DND-41 (cell line): ENCODE measurements at regions not wholly inside any gene's neighbourhood (a gene's known extent, or its start where the extent isn't known, plus 50 kb on each side); places are given as distances from the start of the nearest gene placed in this dataset.

Experiments
- ATAC-seq: fragments of 200-7000 bp; cut with Tn5 transposase; 3 replicates; pipeline ENCODE4 v1.9.1; 2021; ENCODE audit warnings: low read depth; ENCODE audit not compliant: insufficient read depth
- DNase-seq: peaks from one replicate; pipeline ENCODE4 v3.0.0-alpha.2; 2020
- H2AFZ ChIP-seq: 2 replicates; pipeline ENCODE4 v1.6.0; 2012; ENCODE audit warnings: low read depth, low read length
- H3K27ac ChIP-seq: 2 replicates; pipeline ENCODE4 v1.5.1; 2012; ENCODE audit warnings: low read length, inconsistent platforms
- H3K27me3 ChIP-seq: fragments of 200-600 bp; sonication (generic); 2 replicates; pipeline ENCODE4 v1.6.0; 2012; ENCODE audit warnings: low read length, mild to moderate bottlenecking, inconsistent platforms; ENCODE audit not compliant: insufficient read depth, poor library complexity
- H3K36me3 ChIP-seq: 2 replicates; pipeline ENCODE4 v1.5.1; 2012; ENCODE audit warnings: low read length, inconsistent platforms; ENCODE audit not compliant: insufficient read depth
- H3K4me1 ChIP-seq: 2 replicates; pipeline ENCODE4 v1.5.1; 2012; ENCODE audit warnings: mild to moderate bottlenecking, low read length; ENCODE audit not compliant: insufficient read depth
- H3K4me2 ChIP-seq: 2 replicates; pipeline ENCODE4 v1.6.0; 2012; ENCODE audit warnings: mild to moderate bottlenecking, moderate library complexity, low read length, inconsistent platforms; ENCODE audit not compliant: insufficient read depth
- H3K4me3 ChIP-seq, 2 experiments: fragments of 200-600 bp in 1 of 2; shearing (Covaris generic) in 1 of 2; 2 replicates each; pipeline ENCODE4 v1.5.1; 2012 to 2016; ENCODE audit warnings: inconsistent platforms in 2 of 2, low read length in 2 of 2, mild to moderate bottlenecking in 2 of 2, low read depth in 1 of 2, moderate library complexity in 1 of 2
- H3K79me2 ChIP-seq: 2 replicates; pipeline ENCODE4 v1.6.0; 2012; ENCODE audit warnings: low read length, inconsistent platforms; ENCODE audit not compliant: insufficient read depth
- H3K9ac ChIP-seq: 2 replicates; pipeline ENCODE4 v1.6.0; 2012; ENCODE audit warnings: low read depth, mild to moderate bottlenecking, inconsistent platforms, low read length, moderate library complexity
- H3K9me3 ChIP-seq: 2 replicates; pipeline ENCODE4 v1.5.1; 2012; ENCODE audit warnings: low read length, moderate library complexity, mild to moderate bottlenecking, inconsistent platforms; ENCODE audit not compliant: insufficient read depth, severe bottlenecking
- H4K20me1 ChIP-seq: 2 replicates; pipeline ENCODE4 v1.6.0; 2012; ENCODE audit warnings: low read length; ENCODE audit not compliant: insufficient read depth
- EZH2 ChIP-seq: IDR thresholded peaks from 3 replicates; pipeline ENCODE4 v1.6.1; 2012; ENCODE audit warnings: borderline replicate concordance, low read depth, mild to moderate bottlenecking, moderate library complexity, low read length, inconsistent platforms; ENCODE audit not compliant: severe bottlenecking
- TF ChIP-seq, protein P1 (sequence below): IDR thresholded peaks from 2 replicates; pipeline ENCODE4 v1.5.1; 2012; ENCODE audit warnings: borderline replicate concordance, low read length, moderate library complexity, mild to moderate bottlenecking; ENCODE audit not compliant: poor library complexity, severe bottlenecking; ENCODE audit errors: extremely low read depth

DNA sequence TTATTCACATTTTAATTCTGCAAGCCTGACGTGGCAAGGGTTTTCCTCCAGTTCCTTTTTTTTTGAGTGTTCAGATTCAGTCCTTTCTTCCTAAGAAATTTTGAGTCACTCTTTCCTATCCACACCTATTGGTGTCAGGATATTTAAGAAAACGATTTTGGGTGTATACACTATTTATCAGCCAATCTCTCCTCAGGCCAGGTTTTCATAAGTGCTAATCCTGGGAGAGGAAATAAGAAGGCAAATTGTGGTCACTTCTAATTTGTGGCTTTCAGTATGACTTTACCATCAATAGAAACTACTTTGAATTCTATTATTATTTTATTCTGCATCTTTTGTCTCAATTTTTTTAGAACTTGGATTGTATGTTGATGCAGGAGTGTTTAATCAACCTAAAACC lies 174.4 kb downstream of the DSEL start:
- TF ChIP-seq, protein P1, sequence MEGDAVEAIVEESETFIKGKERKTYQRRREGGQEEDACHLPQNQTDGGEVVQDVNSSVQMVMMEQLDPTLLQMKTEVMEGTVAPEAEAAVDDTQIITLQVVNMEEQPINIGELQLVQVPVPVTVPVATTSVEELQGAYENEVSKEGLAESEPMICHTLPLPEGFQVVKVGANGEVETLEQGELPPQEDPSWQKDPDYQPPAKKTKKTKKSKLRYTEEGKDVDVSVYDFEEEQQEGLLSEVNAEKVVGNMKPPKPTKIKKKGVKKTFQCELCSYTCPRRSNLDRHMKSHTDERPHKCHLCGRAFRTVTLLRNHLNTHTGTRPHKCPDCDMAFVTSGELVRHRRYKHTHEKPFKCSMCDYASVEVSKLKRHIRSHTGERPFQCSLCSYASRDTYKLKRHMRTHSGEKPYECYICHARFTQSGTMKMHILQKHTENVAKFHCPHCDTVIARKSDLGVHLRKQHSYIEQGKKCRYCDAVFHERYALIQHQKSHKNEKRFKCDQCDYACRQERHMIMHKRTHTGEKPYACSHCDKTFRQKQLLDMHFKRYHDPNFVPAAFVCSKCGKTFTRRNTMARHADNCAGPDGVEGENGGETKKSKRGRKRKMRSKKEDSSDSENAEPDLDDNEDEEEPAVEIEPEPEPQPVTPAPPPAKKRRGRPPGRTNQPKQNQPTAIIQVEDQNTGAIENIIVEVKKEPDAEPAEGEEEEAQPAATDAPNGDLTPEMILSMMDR, result no peak
- TF ChIP-seq EZH2, result no peak
- no peak overlapping the region for H2AFZ ChIP-seq
- H3K79me2 ChIP-seq, result no peaks in the 10 kb centered on the region
- H3K9me3 ChIP-seq, result peaks cover 9% of the 10 kb centered on the region
- H3K27ac ChIP-seq, result no peak overlapping the region
- no peak overlapping the region for H3K4me2 ChIP-seq
- ATAC-seq, result no peak
- H3K9ac ChIP-seq, result no peak overlapping the region
- no peaks in the 10 kb centered on the region for H4K20me1 ChIP-seq
- H3K4me1 ChIP-seq, result no peaks in the 10 kb centered on the region
- no peaks in the 10 kb centered on the region for H3K27me3 ChIP-seq
- DNase-seq, result no peak
- H3K4me3 ChIP-seq, result no peak overlapping the region
- no peaks in the 10 kb centered on the region for H3K36me3 ChIP-seq

GRCh38 chr18:67337696-67338095 lies 178.8 kb downstream of the DSEL start:
- TF ChIP-seq, protein P1, result no peak
- TF ChIP-seq EZH2, result no peak
- Histone ChIP-seq H3K27ac (no peak overlapping the region), H2AFZ (no peak overlapping the region), H3K4me1 (no peaks in the 10 kb centered on the region), H4K20me1 (no peaks in the 10 kb centered on the region), H3K4me2 (no peak overlapping the region), H3K79me2 (no peaks in the 10 kb centered on the region), H3K36me3 (no peaks in the 10 kb centered on the region), H3K27me3 (no peaks in the 10 kb centered on the region), H3K9ac (no peak overlapping the region), H3K4me3 (no peak overlapping the region), H3K9me3 (peaks cover 15% of the 10 kb centered on the region)
- DNase-seq (no peak), ATAC-seq (no peak)

DNA sequence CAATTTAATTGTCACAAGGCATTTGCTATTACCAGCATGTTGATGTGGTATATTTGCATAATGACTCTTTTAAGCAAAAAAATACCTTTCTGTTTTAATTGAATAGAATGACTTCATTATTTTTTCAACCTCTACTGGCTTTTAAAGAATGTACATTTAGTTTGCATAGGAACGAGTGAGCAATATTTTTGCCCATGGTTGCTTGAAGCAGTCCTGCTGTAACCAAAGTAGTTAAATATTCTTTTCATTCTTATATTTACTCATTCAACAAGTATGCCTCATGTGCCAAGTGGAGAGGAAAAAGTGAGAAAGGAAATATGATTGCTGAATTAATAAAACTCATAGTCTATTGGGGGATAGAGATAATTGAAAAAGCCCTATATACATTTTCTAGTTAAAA lies 184.7 kb downstream of the DSEL start:
- no peak overlapping the region for H3K4me3 ChIP-seq
- no peaks in the 10 kb centered on the region for H3K27me3 ChIP-seq
- no peaks in the 10 kb centered on the region for H4K20me1 ChIP-seq
- H3K4me1 ChIP-seq, result no peaks in the 10 kb centered on the region
- no peak for ATAC-seq
- DNase-seq, result no peak
- H3K9me3 ChIP-seq, result peaks cover 3% of the 10 kb centered on the region
- no peaks in the 10 kb centered on the region for H3K36me3 ChIP-seq
- no peak overlapping the region for H3K27ac ChIP-seq
- no peak overlapping the region for H3K9ac ChIP-seq
- TF ChIP-seq, protein P1, result no peak
- no peak for TF ChIP-seq EZH2
- H2AFZ ChIP-seq, result no peak overlapping the region
- H3K4me2 ChIP-seq, result no peak overlapping the region
- no peaks in the 10 kb centered on the region for H3K79me2 ChIP-seq

- Histone ChIP-seq H3K27me3 (no peaks in the 10 kb centered on the region), H3K4me1 (no peaks in the 10 kb centered on the region), H3K27ac (no peak overlapping the region), H3K36me3 (no peaks in the 10 kb centered on the region), H4K20me1 (no peaks in the 10 kb centered on the region), H3K79me2 (no peaks in the 10 kb centered on the region), H3K9me3 (no peaks in the 10 kb centered on the region), H3K9ac (no peak overlapping the region), H2AFZ (no peak overlapping the region), H3K4me2 (no peak overlapping the region), H3K4me3 (no peak overlapping the region)
- TF ChIP-seq EZH2, result no peak
- TF ChIP-seq, protein P1, result no peak
- no peak for DNase-seq
- no peak for ATAC-seq
Measured at GRCh38 chr18:67319109-67319508, 197.4 kb downstream of the DSEL start.
